HEK293T (cell line): ENCODE measurements at regions not wholly inside any gene's neighbourhood (a gene's known extent, or its start where the extent isn't known, plus 50 kb on each side); places are given as distances from the start of the nearest gene placed in this dataset.
A peak's percentile ranks its signal among the peaks of the same experiment; 100 is the strongest.

Experiments
- CTCF ChIA-PET: fragments of 350-600 bp; formaldehyde crosslinking; extraction: SDS; loops from one replicate; lab custom pipeline; 2021; ENCODE audit warnings: antibody characterized with exemption, inconsistent platforms; lab: Yijun Ruan, JAX
- POLR2A ChIA-PET: fragments of 350-600 bp; formaldehyde crosslinking; extraction: SDS; loops from one replicate; lab custom pipeline; 2020; ENCODE audit warnings: antibody characterized with exemption, inconsistent platforms; lab: Yijun Ruan, JAX
- DNase-seq: peaks from one replicate; pipeline ENCODE4 v3.0.0; 2012; ENCODE audit warnings: mixed read lengths; ENCODE audit errors: extremely low spot score
- ARNT ChIP-seq: fragments of 450-650 bp; IDR thresholded peaks from 2 replicates; pipeline ENCODE4 v1.6.1; 2017; ENCODE audit warnings: mild to moderate bottlenecking
- BHLHE40 ChIP-seq: fragments of 450-650 bp; IDR thresholded peaks from 2 replicates; pipeline ENCODE4 v1.6.1; 2016; ENCODE audit warnings: mild to moderate bottlenecking, moderate library complexity, borderline replicate concordance
- CTBP1 ChIP-seq: fragments of 450-650 bp; IDR thresholded peaks from 2 replicates; pipeline ENCODE4 v1.6.1; 2016; ENCODE audit warnings: borderline replicate concordance
- ELF4 ChIP-seq: fragments of 450-650 bp; IDR thresholded peaks from 2 replicates; pipeline ENCODE4 v1.6.1; 2017; ENCODE audit warnings: antibody characterized with exemption
- FOXA1 ChIP-seq: fragments of 450-650 bp; IDR thresholded peaks from 2 replicates; pipeline ENCODE4 v1.6.1; 2016; ENCODE audit warnings: mild to moderate bottlenecking
- FOXK2 ChIP-seq: fragments of 450-650 bp; IDR thresholded peaks from 2 replicates; pipeline ENCODE4 v1.6.1; 2016; ENCODE audit warnings: mild to moderate bottlenecking
- FOXM1 ChIP-seq: fragments of 450-650 bp; IDR thresholded peaks from 2 replicates; pipeline ENCODE4 v1.6.1; 2017; ENCODE audit warnings: mild to moderate bottlenecking, borderline replicate concordance
- HDGF ChIP-seq: fragments of 450-650 bp; IDR thresholded peaks from 2 replicates; pipeline ENCODE4 v1.6.1; 2017; ENCODE audit warnings: antibody characterized with exemption, borderline replicate concordance
- L3MBTL2 ChIP-seq: fragments of 450-650 bp; conservative IDR thresholded peaks from 2 replicates; pipeline ENCODE4 v1.6.1; 2016; ENCODE audit warnings: mild to moderate bottlenecking
- LEF1 ChIP-seq: fragments of 450-650 bp; IDR thresholded peaks from 2 replicates; pipeline ENCODE4 v1.6.1; 2017; ENCODE audit warnings: mild to moderate bottlenecking, borderline replicate concordance
- NFRKB ChIP-seq: fragments of 450-650 bp; IDR thresholded peaks from 2 replicates; pipeline ENCODE4 v1.6.1; 2016; ENCODE audit warnings: mild to moderate bottlenecking, moderate library complexity
- SP1 ChIP-seq: fragments of 450-650 bp; IDR thresholded peaks from 2 replicates; pipeline ENCODE4 v1.6.1; 2017
- SUZ12 ChIP-seq: fragments of 450-650 bp; IDR thresholded peaks from 2 replicates; pipeline ENCODE4 v1.6.1; 2016; ENCODE audit warnings: mild to moderate bottlenecking
- TARDBP ChIP-seq: fragments of 450-650 bp; IDR thresholded peaks from 2 replicates; pipeline ENCODE4 v1.6.1; 2016
- ZNF384 ChIP-seq: fragments of 450-650 bp; IDR thresholded peaks from 2 replicates; pipeline ENCODE4 v1.6.1; 2016
- TF ChIP-seq, protein P1 (sequence below): fragments of 450-650 bp; IDR thresholded peaks from 2 replicates; pipeline ENCODE4 v1.6.1; 2016

- ChIA-PET POLR2A (no interaction called here), CTCF (no interaction called here)
- DNase-seq: no peak
- TF ChIP-seq L3MBTL2 (no peak), BHLHE40 (no peak), TARDBP (no peak), ELF4 (no peak), SP1 (no peak), SUZ12 (no peak), CTBP1 (no peak), NFRKB (no peak), LEF1 (no peak), FOXA1 (no peak), FOXM1 (no peak), FOXK2 (no peak), ARNT (no peak), HDGF (no peak), ZNF384 (no peak)
- TF ChIP-seq, protein P1, sequence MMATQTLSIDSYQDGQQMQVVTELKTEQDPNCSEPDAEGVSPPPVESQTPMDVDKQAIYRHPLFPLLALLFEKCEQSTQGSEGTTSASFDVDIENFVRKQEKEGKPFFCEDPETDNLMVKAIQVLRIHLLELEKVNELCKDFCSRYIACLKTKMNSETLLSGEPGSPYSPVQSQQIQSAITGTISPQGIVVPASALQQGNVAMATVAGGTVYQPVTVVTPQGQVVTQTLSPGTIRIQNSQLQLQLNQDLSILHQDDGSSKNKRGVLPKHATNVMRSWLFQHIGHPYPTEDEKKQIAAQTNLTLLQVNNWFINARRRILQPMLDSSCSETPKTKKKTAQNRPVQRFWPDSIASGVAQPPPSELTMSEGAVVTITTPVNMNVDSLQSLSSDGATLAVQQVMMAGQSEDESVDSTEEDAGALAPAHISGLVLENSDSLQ: no peak
Observed at GRCh38 chr5:171628633-171628974, 157.0 kb upstream of the SMIM23 start.

DNA sequence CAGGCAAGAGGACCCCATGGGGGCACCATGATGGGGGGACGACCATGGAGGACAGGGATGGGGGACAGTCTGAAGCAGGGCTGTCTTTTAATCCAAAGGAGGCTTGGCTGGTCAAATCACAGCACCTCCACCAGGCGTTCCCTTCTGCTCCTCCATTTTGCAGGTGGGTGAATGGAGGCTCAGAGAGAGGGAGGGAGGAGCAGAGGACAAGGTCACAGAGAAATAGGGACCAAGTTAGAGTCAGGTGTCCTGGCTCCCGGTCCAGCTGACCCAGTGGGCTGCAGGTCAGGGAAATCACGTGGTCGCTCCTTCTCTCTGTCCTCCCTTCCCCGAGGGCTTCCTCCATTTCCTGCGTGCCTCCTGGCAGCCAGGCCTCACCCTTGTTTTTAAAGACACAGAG, 156.4 kb upstream of the SMIM23 start:
- ChIA-PET CTCF (interaction anchor here (0.6 to 1.5 kb wide), 3 partner anchors 11 to 283 kb away, joined by 3 to 4 read pairs (median 3); no protein-coding TSS in a partner anchor), POLR2A (no interaction called here)
- DNase-seq: no peak
- TF ChIP-seq BHLHE40: no peak
- no peak for TF ChIP-seq SP1
- no peak for TF ChIP-seq SUZ12
- no peak for TF ChIP-seq HDGF
- TF ChIP-seq L3MBTL2: no peak
- no peak for TF ChIP-seq LEF1
- TF ChIP-seq ARNT: no peak
- TF ChIP-seq TARDBP: no peak
- no peak for TF ChIP-seq FOXA1
- TF ChIP-seq ELF4: no peak
- TF ChIP-seq FOXK2: no peak
- no peak for TF ChIP-seq CTBP1
- no peak for TF ChIP-seq NFRKB
- TF ChIP-seq ZNF384: no peak
- TF ChIP-seq, protein P1: no peak
- no peak for TF ChIP-seq FOXM1

- CTCF ChIA-PET: interaction anchor here (0.6 to 1.5 kb wide), 5 partner anchors 11 to 282 kb away, joined by 3 to 4 read pairs (median 3); no protein-coding TSS in a partner anchor
- TF ChIP-seq, protein P1: no peak
- TF ChIP-seq FOXK2: no peak
- TF ChIP-seq L3MBTL2: peak; percentile 22; the same call in 1 of the 2 replicates
- POLR2A ChIA-PET: no interaction called here
- DNase-seq: peak; percentile 89
Observed at GRCh38 chr5:171629628-171630349, 155.8 kb upstream of the SMIM23 start.

- TF ChIP-seq, protein P1: no peak
- TF ChIP-seq HDGF (no peak), NFRKB (no peak), TARDBP (no peak), FOXA1 (no peak)
Observed at GRCh38 chr5:171630350-171631065, 155.1 kb upstream of the SMIM23 start.

DNA sequence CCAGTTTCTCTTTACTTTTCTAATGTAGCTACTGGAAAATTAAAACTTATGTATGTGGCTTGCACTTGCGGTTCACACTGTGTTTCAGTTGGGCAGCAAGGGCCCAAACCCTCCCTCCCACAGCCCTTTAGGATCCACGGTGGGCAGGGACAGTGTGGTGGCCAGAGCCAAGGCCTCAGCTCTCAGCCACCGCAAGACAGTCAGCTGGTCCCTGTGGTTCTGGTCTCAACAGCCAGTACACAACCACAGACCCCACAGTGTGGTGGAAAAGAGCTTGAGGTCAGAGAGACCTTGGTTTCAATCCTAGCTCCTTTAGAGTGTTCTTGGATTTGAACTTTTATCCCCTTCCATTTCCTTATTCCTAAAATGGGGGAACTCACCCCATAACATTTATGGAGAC, 153.0 kb upstream of the SMIM23 start:
- ChIA-PET CTCF (no interaction called here), POLR2A (no interaction called here)

More at GRCh38 chr5:171630350-171631065, 155.1 kb upstream of the SMIM23 start:
- ChIA-PET CTCF (interaction anchor here (0.6 to 1.5 kb wide), 7 partner anchors 9 to 282 kb away, joined by 3 to 6 read pairs (median 4); no protein-coding TSS in a partner anchor), POLR2A (no interaction called here)
- no peak for DNase-seq

More for the DNA sequence above, 153.0 kb upstream of the SMIM23 start:
- TF ChIP-seq, protein P1: no peak
- TF ChIP-seq ARNT (no peak), FOXM1 (no peak), NFRKB (no peak), HDGF (no peak)
- no peak for DNase-seq
